ENCODE measurements at regions not wholly inside any gene's neighbourhood (a gene's known extent, or its start where the extent isn't known, plus 50 kb on each side); places are given as distances from the start of the nearest gene placed in this dataset.

- no peak overlapping the region for H3K4me3 ChIP-seq
- 76% methylated on average over 2 of the region's 2 CpGs for WGBS (ENCODE audit: insufficient coverage, low coverage, missing lambda C conversion rate)
- FAIRE-seq (no peak), DNase-seq (ENCODE audit: extremely low read depth in 1 of 4, low spot score in 3 of 4) (no peak), ATAC-seq (no peak)
- in situ Hi-C loops (cut with MboI), result no loop called here
- no peak overlapping the region for H3K27ac ChIP-seq (ENCODE audit: extremely low read depth, low read depth, low read length)
- no peak overlapping the region for H3K4me2 ChIP-seq (ENCODE audit: insufficient read depth, low read length)
- no TSS peak for BruUV-seq (replicated peaks)
- no peaks in the 10 kb centered on the region for H3K4me1 ChIP-seq (replicated peaks in 1 of 2; ENCODE audit: control insufficient read depth in 2 of 2, insufficient read depth in 2 of 2, low read length in 2 of 2)
- H3K36me3 ChIP-seq (ENCODE audit: control insufficient read depth, insufficient read depth, low read length), result no peaks in the 10 kb centered on the region
- H3K79me2 ChIP-seq (ENCODE audit: control insufficient read depth, insufficient read depth, low read length), result no peaks in the 10 kb centered on the region
- H3K27me3 ChIP-seq (ENCODE audit: control insufficient read depth in 2 of 2, insufficient read depth in 2 of 2, low read length in 2 of 2), result no peaks in the 10 kb centered on the region
- intact Hi-C loops (cut with micrococcal nuclease), result no loop called here
- TF ChIP-seq E4F1 (CRISPR knock-in tag; IDR thresholded peaks at IDR 0.05; ENCODE audit: borderline replicate concordance) (no peak), ZNF431 (CRISPR knock-in tag; IDR thresholded peaks at IDR 0.05) (no peak), ZNF24 (IDR thresholded peaks at IDR 0.05) (no peak), ZNF134 (CRISPR knock-in tag; conservative IDR thresholded peaks at IDR 0.05) (no peak), DLX4 (CRISPR knock-in tag; IDR thresholded peaks at IDR 0.05) (no peak), KDM4B (IDR thresholded peaks at IDR 0.05; ENCODE audit: borderline replicate concordance in 2 of 2, low read depth in 1 of 2) (no peak), HSF4 (CRISPR knock-in tag; IDR thresholded peaks at IDR 0.05; ENCODE audit: borderline replicate concordance) (no peak), CREB3L1 (IDR thresholded peaks at IDR 0.05; ENCODE audit: borderline replicate concordance, low read depth) (no peak), HEY1 (CRISPR knock-in tag; IDR thresholded peaks at IDR 0.05; ENCODE audit: borderline replicate concordance) (no peak), CBX5 (IDR thresholded peaks at IDR 0.05; ENCODE audit: borderline replicate concordance, low read depth) (no peak), TCF7 (IDR thresholded peaks at IDR 0.05; ENCODE audit: borderline replicate concordance) (no peak), ZC3H11A (IDR thresholded peaks at IDR 0.05; ENCODE audit: low read depth, low read length) (no peak), ZBTB43 (CRISPR knock-in tag; IDR thresholded peaks at IDR 0.05) (no peak)
- H3K9me1 ChIP-seq (ENCODE audit: control insufficient read depth, insufficient read depth, low read length), result no peaks in the 10 kb centered on the region
- no peak overlapping the region for H3K9ac ChIP-seq (ENCODE audit: insufficient read depth in 1 of 2, low read depth in 2 of 2, low read length in 2 of 2)
- no peaks in the 10 kb centered on the region for H3K9me3 ChIP-seq (replicated peaks; ENCODE audit: control insufficient read depth, insufficient read depth, low read depth, low read length)
- no peak overlapping the region for H2AFZ ChIP-seq (ENCODE audit: low read depth, low read length)
- H4K20me1 ChIP-seq (replicated peaks; ENCODE audit: control insufficient read depth, insufficient read depth, low read length), result no peaks in the 10 kb centered on the region
- ChIA-PET POLR2A (interaction anchor here (0.8 kb wide), 1 partner anchor 39 kb away, joined by 3 read pairs; no protein-coding TSS in a partner anchor), CTCF (ENCODE audit: low intra/inter-chr PET ratio) (no interaction called here)
These were observed 64.9 kb upstream of the PIK3R4 start for GRCh38 chr3:130811557-130811956.
